ENCODE measurements at regions not wholly inside any gene's neighbourhood (a gene's known extent, or its start where the extent isn't known, plus 50 kb on each side); places are given as distances from the start of the nearest gene placed in this dataset.

DNA sequence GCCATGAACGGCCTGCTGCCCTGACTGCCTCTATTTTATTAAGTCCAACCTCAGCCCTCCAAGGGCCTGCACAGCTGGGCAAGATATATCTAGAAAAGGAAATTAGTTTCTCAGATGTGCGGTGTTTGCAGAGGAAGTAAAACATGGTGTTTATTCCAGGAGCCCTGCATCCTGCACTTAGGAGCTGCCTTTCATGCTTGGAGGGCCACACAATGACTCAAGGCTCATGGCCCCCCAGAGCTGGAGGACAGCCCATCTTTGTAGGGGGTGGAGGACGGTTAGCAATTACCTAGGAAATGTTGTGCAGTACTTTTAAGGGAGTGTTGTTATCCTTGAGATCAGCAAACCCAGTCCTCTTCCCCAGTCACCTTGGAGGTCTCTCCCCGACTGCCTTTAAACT is 80.5 kb downstream of the COPRS start (continued):
- TF ChIP-seq, protein P1, sequence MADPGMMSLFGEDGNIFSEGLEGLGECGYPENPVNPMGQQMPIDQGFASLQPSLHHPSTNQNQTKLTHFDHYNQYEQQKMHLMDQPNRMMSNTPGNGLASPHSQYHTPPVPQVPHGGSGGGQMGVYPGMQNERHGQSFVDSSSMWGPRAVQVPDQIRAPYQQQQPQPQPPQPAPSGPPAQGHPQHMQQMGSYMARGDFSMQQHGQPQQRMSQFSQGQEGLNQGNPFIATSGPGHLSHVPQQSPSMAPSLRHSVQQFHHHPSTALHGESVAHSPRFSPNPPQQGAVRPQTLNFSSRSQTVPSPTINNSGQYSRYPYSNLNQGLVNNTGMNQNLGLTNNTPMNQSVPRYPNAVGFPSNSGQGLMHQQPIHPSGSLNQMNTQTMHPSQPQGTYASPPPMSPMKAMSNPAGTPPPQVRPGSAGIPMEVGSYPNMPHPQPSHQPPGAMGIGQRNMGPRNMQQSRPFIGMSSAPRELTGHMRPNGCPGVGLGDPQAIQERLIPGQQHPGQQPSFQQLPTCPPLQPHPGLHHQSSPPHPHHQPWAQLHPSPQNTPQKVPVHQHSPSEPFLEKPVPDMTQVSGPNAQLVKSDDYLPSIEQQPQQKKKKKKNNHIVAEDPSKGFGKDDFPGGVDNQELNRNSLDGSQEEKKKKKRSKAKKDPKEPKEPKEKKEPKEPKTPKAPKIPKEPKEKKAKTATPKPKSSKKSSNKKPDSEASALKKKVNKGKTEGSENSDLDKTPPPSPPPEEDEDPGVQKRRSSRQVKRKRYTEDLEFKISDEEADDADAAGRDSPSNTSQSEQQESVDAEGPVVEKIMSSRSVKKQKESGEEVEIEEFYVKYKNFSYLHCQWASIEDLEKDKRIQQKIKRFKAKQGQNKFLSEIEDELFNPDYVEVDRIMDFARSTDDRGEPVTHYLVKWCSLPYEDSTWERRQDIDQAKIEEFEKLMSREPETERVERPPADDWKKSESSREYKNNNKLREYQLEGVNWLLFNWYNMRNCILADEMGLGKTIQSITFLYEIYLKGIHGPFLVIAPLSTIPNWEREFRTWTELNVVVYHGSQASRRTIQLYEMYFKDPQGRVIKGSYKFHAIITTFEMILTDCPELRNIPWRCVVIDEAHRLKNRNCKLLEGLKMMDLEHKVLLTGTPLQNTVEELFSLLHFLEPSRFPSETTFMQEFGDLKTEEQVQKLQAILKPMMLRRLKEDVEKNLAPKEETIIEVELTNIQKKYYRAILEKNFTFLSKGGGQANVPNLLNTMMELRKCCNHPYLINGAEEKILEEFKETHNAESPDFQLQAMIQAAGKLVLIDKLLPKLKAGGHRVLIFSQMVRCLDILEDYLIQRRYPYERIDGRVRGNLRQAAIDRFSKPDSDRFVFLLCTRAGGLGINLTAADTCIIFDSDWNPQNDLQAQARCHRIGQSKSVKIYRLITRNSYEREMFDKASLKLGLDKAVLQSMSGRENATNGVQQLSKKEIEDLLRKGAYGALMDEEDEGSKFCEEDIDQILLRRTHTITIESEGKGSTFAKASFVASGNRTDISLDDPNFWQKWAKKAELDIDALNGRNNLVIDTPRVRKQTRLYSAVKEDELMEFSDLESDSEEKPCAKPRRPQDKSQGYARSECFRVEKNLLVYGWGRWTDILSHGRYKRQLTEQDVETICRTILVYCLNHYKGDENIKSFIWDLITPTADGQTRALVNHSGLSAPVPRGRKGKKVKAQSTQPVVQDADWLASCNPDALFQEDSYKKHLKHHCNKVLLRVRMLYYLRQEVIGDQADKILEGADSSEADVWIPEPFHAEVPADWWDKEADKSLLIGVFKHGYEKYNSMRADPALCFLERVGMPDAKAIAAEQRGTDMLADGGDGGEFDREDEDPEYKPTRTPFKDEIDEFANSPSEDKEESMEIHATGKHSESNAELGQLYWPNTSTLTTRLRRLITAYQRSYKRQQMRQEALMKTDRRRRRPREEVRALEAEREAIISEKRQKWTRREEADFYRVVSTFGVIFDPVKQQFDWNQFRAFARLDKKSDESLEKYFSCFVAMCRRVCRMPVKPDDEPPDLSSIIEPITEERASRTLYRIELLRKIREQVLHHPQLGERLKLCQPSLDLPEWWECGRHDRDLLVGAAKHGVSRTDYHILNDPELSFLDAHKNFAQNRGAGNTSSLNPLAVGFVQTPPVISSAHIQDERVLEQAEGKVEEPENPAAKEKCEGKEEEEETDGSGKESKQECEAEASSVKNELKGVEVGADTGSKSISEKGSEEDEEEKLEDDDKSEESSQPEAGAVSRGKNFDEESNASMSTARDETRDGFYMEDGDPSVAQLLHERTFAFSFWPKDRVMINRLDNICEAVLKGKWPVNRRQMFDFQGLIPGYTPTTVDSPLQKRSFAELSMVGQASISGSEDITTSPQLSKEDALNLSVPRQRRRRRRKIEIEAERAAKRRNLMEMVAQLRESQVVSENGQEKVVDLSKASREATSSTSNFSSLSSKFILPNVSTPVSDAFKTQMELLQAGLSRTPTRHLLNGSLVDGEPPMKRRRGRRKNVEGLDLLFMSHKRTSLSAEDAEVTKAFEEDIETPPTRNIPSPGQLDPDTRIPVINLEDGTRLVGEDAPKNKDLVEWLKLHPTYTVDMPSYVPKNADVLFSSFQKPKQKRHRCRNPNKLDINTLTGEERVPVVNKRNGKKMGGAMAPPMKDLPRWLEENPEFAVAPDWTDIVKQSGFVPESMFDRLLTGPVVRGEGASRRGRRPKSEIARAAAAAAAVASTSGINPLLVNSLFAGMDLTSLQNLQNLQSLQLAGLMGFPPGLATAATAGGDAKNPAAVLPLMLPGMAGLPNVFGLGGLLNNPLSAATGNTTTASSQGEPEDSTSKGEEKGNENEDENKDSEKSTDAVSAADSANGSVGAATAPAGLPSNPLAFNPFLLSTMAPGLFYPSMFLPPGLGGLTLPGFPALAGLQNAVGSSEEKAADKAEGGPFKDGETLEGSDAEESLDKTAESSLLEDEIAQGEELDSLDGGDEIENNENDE (IDR thresholded peaks at IDR 0.05; ENCODE audit: insufficient replicate concordance, low read length) = no peak
- TF ChIP-seq CBX5 (IDR thresholded peaks at IDR 0.05; ENCODE audit: low read depth, low read length) (no peak), YY1 (IDR thresholded peaks at IDR 0.05; ENCODE audit: low read depth, low read length) (no peak), FOSL1 (IDR thresholded peaks at IDR 0.05; ENCODE audit: insufficient read depth, low read depth, low read length) (no peak), TBP (IDR thresholded peaks at IDR 0.05; ENCODE audit: low read depth, low read length) (no peak), KDM4A (IDR thresholded peaks at IDR 0.05; ENCODE audit: low read depth, low read length, severe bottlenecking) (no peak), SRF (IDR thresholded peaks at IDR 0.05; ENCODE audit: low read depth, low read length) (no peak), RNF2 (IDR thresholded peaks at IDR 0.05; ENCODE audit: borderline replicate concordance, low read depth, low read length, missing control alignments, poor library complexity, severe bottlenecking) (no peak), TAF1 (IDR thresholded peaks at IDR 0.05; ENCODE audit: low read depth, low read length) (no peak), RXRA (IDR thresholded peaks at IDR 0.05; ENCODE audit: insufficient read depth, low read depth, low read length) (no peak), EP300 (IDR thresholded peaks at IDR 0.05; ENCODE audit: borderline replicate concordance in 1 of 2, low read depth in 2 of 2, low read length in 2 of 2) (no peak), SP1 (IDR thresholded peaks at IDR 0.05; ENCODE audit: low read depth, low read length) (no peak), POLR2A (IDR thresholded peaks at IDR 0.05; ENCODE audit: control extremely low read depth in 1 of 2, low read depth in 2 of 2, low read length in 2 of 2) (no peak)

Measured in H1 (cell line).